NCI-H446 (cell line): ENCODE measurements at regions not wholly inside any gene's neighbourhood (a gene's known extent, or its start where the extent isn't known, plus 50 kb on each side); places are given as distances from the start of the nearest gene placed in this dataset.

Source experiments
- DNase-seq, 2 experiments: peaks; one replicate each; lab custom pipeline; 2025; lab: John Stamatoyannopoulos, UW

DNA sequence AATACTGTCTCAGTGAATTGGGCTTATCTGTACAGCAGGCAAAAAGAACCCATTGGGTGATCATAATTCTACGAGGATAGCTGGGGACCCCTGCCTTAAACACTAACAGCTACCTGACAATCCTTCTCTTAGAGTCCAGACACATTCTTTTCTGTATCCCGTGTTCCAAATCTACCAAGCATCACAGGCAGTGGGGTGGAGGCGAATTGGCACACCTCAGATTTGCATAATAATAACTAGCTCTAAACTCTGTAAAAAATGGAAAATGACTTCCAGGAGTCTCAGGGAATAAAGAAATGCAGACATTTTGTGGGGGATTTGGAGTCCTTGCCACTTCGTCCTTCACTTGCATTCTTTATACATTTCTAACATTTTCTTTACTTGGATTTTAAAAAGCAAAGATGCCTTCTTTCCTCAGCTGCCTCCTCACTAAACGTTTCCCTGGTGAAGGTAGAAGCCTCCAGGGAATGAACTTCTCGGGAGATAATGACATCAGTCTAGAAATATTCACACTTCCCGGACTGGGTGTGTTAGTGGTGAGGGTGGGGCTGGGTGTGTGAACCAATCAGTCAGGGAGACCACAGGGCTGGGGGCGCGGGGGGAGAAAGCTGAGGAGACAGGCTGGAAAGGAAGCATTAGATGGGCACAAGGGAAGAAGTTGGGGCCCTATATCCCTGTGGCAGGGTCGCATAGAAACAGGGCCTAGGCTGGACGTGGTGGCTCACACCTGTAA lies 59.1 kb upstream of the BOD1L2 start:
- no peak for DNase-seq

DNA sequence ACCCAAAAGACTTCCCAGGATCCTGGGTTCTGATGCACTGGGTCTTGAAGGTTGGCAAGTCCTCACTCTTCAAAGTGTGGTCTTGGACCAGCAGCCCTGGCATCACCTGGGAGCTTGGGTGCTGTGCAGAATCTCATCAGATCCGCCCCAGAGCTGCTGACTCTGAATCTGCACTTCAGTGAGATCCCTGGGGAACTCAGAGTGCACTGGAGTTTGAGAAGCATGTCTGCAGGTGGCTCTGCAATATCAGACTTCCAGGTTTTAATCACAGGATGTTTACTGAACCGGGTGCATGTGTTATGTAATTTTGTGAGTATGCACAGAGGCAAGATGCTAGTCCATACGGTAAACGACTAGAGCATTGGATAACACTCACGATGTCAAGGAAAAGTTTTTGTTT lies 58.0 kb upstream of the BOD1L2 start:
- no peak for DNase-seq

DNA sequence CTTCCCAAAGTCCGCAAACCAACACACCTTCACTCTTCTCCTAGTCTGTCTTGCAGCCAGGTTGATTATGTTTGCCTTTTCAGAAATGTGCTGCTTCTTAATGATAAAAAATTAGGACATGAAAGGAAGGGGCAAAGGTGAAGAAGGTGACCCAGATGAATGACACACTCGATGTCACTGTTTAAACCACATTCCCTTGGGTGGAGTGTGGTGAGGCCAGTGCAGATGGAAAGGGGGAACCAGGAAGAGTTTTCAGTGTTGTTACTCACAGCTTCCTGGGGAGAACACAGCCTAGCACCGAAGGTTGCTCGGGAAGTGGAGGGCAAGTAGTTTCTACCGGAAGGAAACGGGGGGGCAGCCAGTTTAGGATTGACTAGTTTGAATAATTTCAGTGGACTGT lies 57.2 kb upstream of the BOD1L2 start:
- DNase-seq = no peak

DNA sequence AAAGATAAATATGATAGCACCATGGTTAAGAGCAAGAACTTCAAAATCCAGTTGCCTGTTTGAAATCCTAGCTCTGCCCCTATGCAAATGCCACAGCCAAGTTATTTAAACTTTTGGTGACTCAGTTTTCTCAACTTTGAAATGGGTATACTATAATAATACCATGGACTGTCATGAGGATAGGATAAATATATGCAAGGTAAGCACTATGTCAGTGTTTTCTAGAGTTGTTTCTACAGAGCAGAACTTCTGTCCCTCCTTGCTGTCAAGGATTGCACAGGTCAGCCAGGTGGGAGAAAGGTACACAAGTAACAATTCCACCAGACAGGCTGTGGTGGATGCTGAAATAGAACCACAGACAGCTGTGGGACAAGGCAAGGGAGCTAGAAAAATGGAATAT lies 55.7 kb upstream of the BOD1L2 start:
- no peak for DNase-seq

DNA sequence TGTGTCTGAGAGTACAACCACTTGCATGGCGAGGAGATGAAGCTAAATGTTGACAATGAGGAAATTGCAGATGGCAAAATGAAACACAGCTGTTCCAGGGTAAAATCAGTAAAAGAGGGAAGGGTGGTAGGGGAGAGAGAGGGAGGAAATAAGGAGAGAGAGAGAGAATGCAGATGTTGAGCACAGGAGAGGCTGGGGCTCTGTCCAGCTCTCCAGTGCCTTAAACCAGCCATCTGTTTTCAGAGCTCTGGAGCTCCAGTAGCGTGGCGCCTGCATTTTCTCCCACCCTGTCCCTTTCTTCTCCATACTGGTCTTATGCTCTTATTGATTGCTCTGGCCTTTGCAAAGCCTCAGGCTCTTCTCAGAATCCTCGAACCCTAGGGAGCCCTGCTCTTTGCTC lies 52.7 kb upstream of the BOD1L2 start:
- DNase-seq = no peak

DNA sequence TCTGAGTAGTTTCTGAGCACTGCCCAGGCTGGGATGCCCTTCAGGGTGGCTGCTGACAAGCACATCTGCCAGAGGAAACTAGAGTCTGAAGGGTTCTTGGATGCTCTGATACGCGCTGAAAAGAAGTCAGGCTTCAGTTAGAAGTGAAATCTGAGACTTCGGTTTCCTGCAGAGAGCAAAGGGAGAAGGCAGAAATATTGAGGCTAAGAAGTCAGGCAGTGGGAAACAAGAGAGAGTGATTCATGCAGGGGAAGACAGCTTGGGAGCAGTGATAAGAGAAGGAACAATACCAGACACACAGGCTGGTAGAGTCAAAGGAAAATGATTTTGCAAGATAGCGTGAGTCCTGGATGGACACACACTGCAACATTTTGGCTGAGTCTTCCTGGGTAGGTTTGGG lies 51.0 kb upstream of the BOD1L2 start:
- DNase-seq = peak in 1 of 2 experiments; percentile 6
